OCI-LY3 (cell line): ENCODE measurements at regions not wholly inside any gene's neighbourhood (a gene's known extent, or its start where the extent isn't known, plus 50 kb on each side); places are given as distances from the start of the nearest gene placed in this dataset.

Source experiments
- EZH2phosphoT487 ChIP-seq: fragments of 200-600 bp; shearing (Covaris generic); IDR thresholded peaks from 2 replicates; pipeline ENCODE4 v1.6.1; 2018; ENCODE audit warnings: antibody characterized with exemption, mixed run types, low read depth
- TF ChIP-seq, protein P1 (sequence below): fragments of 200-600, 300-600 bp; sonication (generic); IDR thresholded peaks from 2 replicates; pipeline ENCODE4 v1.5.1; 2014; ENCODE audit warnings: antibody characterized with exemption, low read length, low read depth

DNA sequence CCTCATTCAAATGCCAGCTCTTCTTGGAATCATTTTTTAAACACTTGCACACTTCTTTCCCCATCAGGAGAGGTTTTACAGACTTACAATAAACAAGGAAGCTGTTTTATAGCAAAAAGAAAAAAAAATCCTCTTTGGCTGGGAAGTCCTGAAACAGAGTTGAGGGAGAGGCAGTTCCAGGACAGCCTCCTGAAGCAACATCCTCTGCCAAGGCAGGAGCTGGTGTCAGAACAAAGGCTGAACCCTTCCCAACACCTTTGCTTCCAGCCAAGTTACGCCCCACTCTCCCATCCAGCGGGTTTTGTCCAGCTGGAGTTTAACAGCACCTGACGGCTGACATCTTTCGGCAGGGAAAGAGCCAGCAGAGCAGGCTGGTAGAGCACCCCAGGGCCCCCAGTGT is 287.8 kb downstream of the RRAGC start:
- TF ChIP-seq, protein P1, sequence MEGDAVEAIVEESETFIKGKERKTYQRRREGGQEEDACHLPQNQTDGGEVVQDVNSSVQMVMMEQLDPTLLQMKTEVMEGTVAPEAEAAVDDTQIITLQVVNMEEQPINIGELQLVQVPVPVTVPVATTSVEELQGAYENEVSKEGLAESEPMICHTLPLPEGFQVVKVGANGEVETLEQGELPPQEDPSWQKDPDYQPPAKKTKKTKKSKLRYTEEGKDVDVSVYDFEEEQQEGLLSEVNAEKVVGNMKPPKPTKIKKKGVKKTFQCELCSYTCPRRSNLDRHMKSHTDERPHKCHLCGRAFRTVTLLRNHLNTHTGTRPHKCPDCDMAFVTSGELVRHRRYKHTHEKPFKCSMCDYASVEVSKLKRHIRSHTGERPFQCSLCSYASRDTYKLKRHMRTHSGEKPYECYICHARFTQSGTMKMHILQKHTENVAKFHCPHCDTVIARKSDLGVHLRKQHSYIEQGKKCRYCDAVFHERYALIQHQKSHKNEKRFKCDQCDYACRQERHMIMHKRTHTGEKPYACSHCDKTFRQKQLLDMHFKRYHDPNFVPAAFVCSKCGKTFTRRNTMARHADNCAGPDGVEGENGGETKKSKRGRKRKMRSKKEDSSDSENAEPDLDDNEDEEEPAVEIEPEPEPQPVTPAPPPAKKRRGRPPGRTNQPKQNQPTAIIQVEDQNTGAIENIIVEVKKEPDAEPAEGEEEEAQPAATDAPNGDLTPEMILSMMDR = no peak
- TF ChIP-seq EZH2phosphoT487 = no peak
